GM23248 (cell line): ENCODE measurements at regions not wholly inside any gene's neighbourhood (a gene's known extent, or its start where the extent isn't known, plus 50 kb on each side); places are given as distances from the start of the nearest gene placed in this dataset.

Experiments used
- DNase-seq: peaks from one replicate; pipeline ENCODE4 v3.0.0-alpha.2; 2015
- H2AFZ ChIP-seq: fragments of 200-600 bp; sonication (generic); 2 replicates; pipeline ENCODE4 v1.6.1; 2016; ENCODE audit warnings: antibody characterized with exemption
- H3F3A ChIP-seq: fragments of 200-600 bp; sonication (generic); 2 replicates; pipeline ENCODE4 v1.6.1; 2016; ENCODE audit warnings: mild to moderate bottlenecking, antibody characterized with exemption, mixed run types; ENCODE audit not compliant: insufficient read depth
- H3K27ac ChIP-seq: fragments of 200-600 bp; sonication (generic); 2 replicates; pipeline ENCODE4 v1.5.1; 2016; ENCODE audit warnings: mild to moderate bottlenecking
- H3K27me3 ChIP-seq: fragments of 200-600 bp; sonication (generic); replicated peaks from 2 replicates; pipeline ENCODE4 v1.6.1; 2016; ENCODE audit warnings: mild to moderate bottlenecking; ENCODE audit not compliant: insufficient read depth
- H3K36me3 ChIP-seq: fragments of 200-600 bp; sonication (generic); 2 replicates; pipeline ENCODE4 v1.6.1; 2016; ENCODE audit warnings: low read depth, mild to moderate bottlenecking
- H3K4me1 ChIP-seq: fragments of 200-600 bp; sonication (generic); 2 replicates; pipeline ENCODE4 v1.6.1; 2016; ENCODE audit warnings: mild to moderate bottlenecking; ENCODE audit not compliant: insufficient read depth
- H3K4me2 ChIP-seq: fragments of 200-600 bp; sonication (generic); one replicate; pipeline ENCODE4 v1.6.1; 2016; ENCODE audit warnings: mild to moderate bottlenecking; ENCODE audit not compliant: unreplicated experiment
- H3K4me3 ChIP-seq: fragments of 200-600 bp; sonication (generic); 2 replicates; pipeline ENCODE4 v1.5.1; 2016; ENCODE audit warnings: mild to moderate bottlenecking
- H3K79me2 ChIP-seq: fragments of 200-600 bp; sonication (generic); 2 replicates; pipeline ENCODE4 v1.6.1; 2016; ENCODE audit warnings: mild to moderate bottlenecking; ENCODE audit not compliant: insufficient read depth
- H3K9ac ChIP-seq: fragments of 200-600 bp; sonication (generic); 2 replicates; pipeline ENCODE4 v1.6.1; 2016; ENCODE audit warnings: mild to moderate bottlenecking
- H3K9me2 ChIP-seq: fragments of 200-600 bp; sonication (generic); 2 replicates; pipeline ENCODE4 v1.6.1; 2016; ENCODE audit warnings: mixed run types, mild to moderate bottlenecking, moderate library complexity; ENCODE audit not compliant: insufficient read depth
- H3K9me3 ChIP-seq: fragments of 200-600 bp; sonication (generic); one replicate; pipeline ENCODE4 v1.6.1; 2017; ENCODE audit warnings: low read depth
- H4K20me1 ChIP-seq: fragments of 200-600 bp; sonication (generic); 2 replicates; pipeline ENCODE4 v1.6.0; 2016; ENCODE audit not compliant: insufficient read depth
- EZH2 ChIP-seq: fragments of 200-600 bp; sonication (generic); IDR thresholded peaks from 2 replicates; pipeline ENCODE4 v1.6.1; 2018; ENCODE audit warnings: antibody characterized with exemption, mild to moderate bottlenecking; ENCODE audit not compliant: insufficient read depth, poor library complexity, severe bottlenecking
- EZH2phosphoT487 ChIP-seq: fragments of 200-600 bp; sonication (generic); IDR thresholded peaks from 2 replicates; pipeline ENCODE4 v1.6.1; 2018; ENCODE audit warnings: antibody characterized with exemption, moderate library complexity, mild to moderate bottlenecking, low read depth; ENCODE audit not compliant: insufficient read depth
- WGBS, 2 experiments: methylation state at CpG; one replicate each; pipeline ENCODE4 v1.1.6; 2015 to 2017; ENCODE audit warnings: low lambda C conversion rate in 2 of 2, low coverage in 1 of 2; ENCODE audit errors: missing lambda C conversion rate in 2 of 2; 5-methylcytosine and 5-hydroxymethylcytosine counted together
- in situ Hi-C: fragments of 300-500 bp; cut with MboI; formaldehyde crosslinking; loops from 2 replicates; pipeline ENCODE4 v1.15.0; 2020

GRCh38 chr22:23501708-23502107, 78.4 kb downstream of the IGLL1 start:
- Histone ChIP-seq H3K9me2 (no peaks in the 10 kb centered on the region), H3K36me3 (no peaks in the 10 kb centered on the region), H3K79me2 (no peaks in the 10 kb centered on the region), H3K4me3 (no peak overlapping the region), H3K9me3 (no peaks in the 10 kb centered on the region), H3K4me2 (no peak overlapping the region), H3K27ac (no peak overlapping the region), H3F3A (no peaks in the 10 kb centered on the region), H3K4me1 (no peaks in the 10 kb centered on the region), H2AFZ (no peak overlapping the region), H3K27me3 (no peaks in the 10 kb centered on the region), H4K20me1 (no peaks in the 10 kb centered on the region), H3K9ac (no peak overlapping the region)
- WGBS, 2 experiments = 76 to 80% methylated on average over 2 to 12 of the region's 12 CpGs
- in situ Hi-C loops = no loop called here
- DNase-seq = no peak
- TF ChIP-seq EZH2phosphoT487 (no peak), EZH2 (no peak)

GRCh38 chr22:23501261-23501619, 78.8 kb downstream of the IGLL1 start:
- H3K9me2 ChIP-seq = no peaks in the 10 kb centered on the region
- no peaks in the 10 kb centered on the region for H3K9me3 ChIP-seq
- H3K27me3 ChIP-seq = no peaks in the 10 kb centered on the region
- H3K79me2 ChIP-seq = no peaks in the 10 kb centered on the region
- DNase-seq = no peak
- H4K20me1 ChIP-seq = no peaks in the 10 kb centered on the region
- H3K4me1 ChIP-seq = no peaks in the 10 kb centered on the region
- no peak overlapping the region for H3K9ac ChIP-seq
- TF ChIP-seq EZH2phosphoT487 (no peak), EZH2 (no peak)
- 41 to 66% methylated on average over 5 of the region's 5 CpGs for WGBS, 2 experiments
- no peak overlapping the region for H3K27ac ChIP-seq
- H3K4me3 ChIP-seq = no peak overlapping the region
- H3F3A ChIP-seq = no peaks in the 10 kb centered on the region
- no peak overlapping the region for H2AFZ ChIP-seq
- in situ Hi-C loops = no loop called here
- no peak overlapping the region for H3K4me2 ChIP-seq
- no peaks in the 10 kb centered on the region for H3K36me3 ChIP-seq

DNA sequence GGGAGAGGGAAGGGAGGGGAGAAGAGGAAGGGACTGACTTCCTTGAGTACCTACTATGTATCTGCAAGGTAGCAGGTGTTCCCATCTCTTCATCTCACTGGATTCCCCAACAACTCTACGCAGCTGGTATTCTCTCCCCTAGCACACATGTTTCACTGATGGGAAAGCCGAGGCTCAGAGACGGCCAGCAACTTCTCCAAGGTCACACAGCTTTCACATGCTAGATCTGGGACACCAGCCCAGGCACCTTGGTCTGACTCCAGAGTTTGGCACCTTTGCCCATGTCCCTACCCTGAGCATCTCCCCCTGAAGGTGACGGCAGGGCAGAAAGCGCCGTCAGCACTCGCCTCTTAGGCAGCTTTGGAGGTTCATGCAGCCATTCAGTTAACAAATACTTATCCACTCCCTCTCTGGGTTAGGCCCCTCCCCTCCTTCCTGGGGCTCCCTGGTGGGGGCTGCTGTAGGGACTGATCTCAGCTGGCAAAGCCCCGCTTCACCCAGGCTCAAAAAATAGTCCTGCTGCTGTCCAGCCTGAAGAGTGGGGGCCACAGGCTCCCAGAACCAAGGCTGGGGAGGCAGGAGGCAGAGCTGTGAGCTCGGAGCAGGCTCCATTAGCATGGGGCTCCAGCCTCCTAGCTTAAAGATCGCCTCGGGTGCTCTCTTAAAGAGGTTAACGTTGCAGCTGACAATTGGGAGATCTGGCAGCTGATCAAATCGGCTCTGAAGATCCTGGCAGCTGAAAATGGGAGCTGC, 79.4 kb downstream of the IGLL1 start:
- H3K27ac ChIP-seq = no peak overlapping the region
- no peak overlapping the region for H3K4me2 ChIP-seq
- H2AFZ ChIP-seq = no peak overlapping the region
- TF ChIP-seq EZH2 (no peak), EZH2phosphoT487 (no peak)
- 29 to 35% methylated on average over 13 of the region's 13 CpGs for WGBS, 2 experiments
- no peak overlapping the region for H3K9ac ChIP-seq
- no peaks in the 10 kb centered on the region for H3K4me1 ChIP-seq
- no peaks in the 10 kb centered on the region for H3K36me3 ChIP-seq
- H4K20me1 ChIP-seq = no peaks in the 10 kb centered on the region
- DNase-seq = no peak
- H3K27me3 ChIP-seq = no peaks in the 10 kb centered on the region
- H3F3A ChIP-seq = no peaks in the 10 kb centered on the region
- H3K79me2 ChIP-seq = no peaks in the 10 kb centered on the region
- no peak overlapping the region for H3K4me3 ChIP-seq
- H3K9me3 ChIP-seq = no peaks in the 10 kb centered on the region
- no peaks in the 10 kb centered on the region for H3K9me2 ChIP-seq
- in situ Hi-C loops = no loop called here

- Histone ChIP-seq H2AFZ (no peak overlapping the region), H3K79me2 (no peaks in the 10 kb centered on the region), H3K9ac (no peak overlapping the region), H3K9me2 (no peaks in the 10 kb centered on the region), H3K9me3 (no peaks in the 10 kb centered on the region), H3K36me3 (no peaks in the 10 kb centered on the region), H3K27me3 (no peaks in the 10 kb centered on the region), H3K27ac (no peak overlapping the region), H3F3A (no peaks in the 10 kb centered on the region), H3K4me2 (no peak overlapping the region), H3K4me1 (no peaks in the 10 kb centered on the region), H3K4me3 (no peak overlapping the region), H4K20me1 (no peaks in the 10 kb centered on the region)
- WGBS, 2 experiments = 56 to 61% methylated on average over 8 of the region's 8 CpGs
- in situ Hi-C loops = no loop called here
- TF ChIP-seq EZH2phosphoT487 (no peak), EZH2 (no peak)
- DNase-seq = no peak
These were observed 80.1 kb downstream of the IGLL1 start for GRCh38 chr22:23499845-23500500.
